ENCODE measurements at regions not wholly inside any gene's neighbourhood (a gene's known extent, or its start where the extent isn't known, plus 50 kb on each side); places are given as distances from the start of the nearest gene placed in this dataset.

GRCh38 chr11:28529046-28529445, 420.9 kb downstream of the METTL15 start:
- no peak for DNase-seq (ENCODE audit: low spot score)

GRCh38 chr11:28528217-28528616, 420.0 kb downstream of the METTL15 start:
- no peak for DNase-seq (ENCODE audit: low spot score)

GRCh38 chr11:28526406-28526751, 418.2 kb downstream of the METTL15 start:
- no peak for DNase-seq (ENCODE audit: low spot score)

- DNase-seq (ENCODE audit: low spot score): no peak
These were observed 417.6 kb downstream of the METTL15 start for GRCh38 chr11:28525636-28526405.

- DNase-seq (ENCODE audit: low spot score): no peak
These were observed 415.9 kb downstream of the METTL15 start for GRCh38 chr11:28524098-28524497.

GRCh38 chr11:28521075-28521474, 412.9 kb downstream of the METTL15 start:
- DNase-seq (ENCODE audit: low spot score): no peak

- no peak for DNase-seq (ENCODE audit: low spot score)
These were observed 412.1 kb downstream of the METTL15 start for GRCh38 chr11:28520291-28520690.

GRCh38 chr11:28518825-28519224, 410.6 kb downstream of the METTL15 start:
- DNase-seq (ENCODE audit: low spot score): no peak

GRCh38 chr11:28517621-28518020, 409.4 kb downstream of the METTL15 start:
- no peak for DNase-seq (ENCODE audit: low spot score)

GRCh38 chr11:28514391-28514790, 406.2 kb downstream of the METTL15 start:
- DNase-seq (ENCODE audit: low spot score): no peak

- no peak for DNase-seq (ENCODE audit: low spot score)
These were observed 404.1 kb downstream of the METTL15 start for GRCh38 chr11:28512143-28512756.

- DNase-seq (ENCODE audit: low spot score): no peak
These were observed 397.0 kb downstream of the METTL15 start for GRCh38 chr11:28505232-28505631.

GRCh38 chr11:28504555-28505110, 396.4 kb downstream of the METTL15 start:
- no peak for DNase-seq (ENCODE audit: low spot score)

GRCh38 chr11:28495333-28495732, 387.1 kb downstream of the METTL15 start:
- no peak for DNase-seq (ENCODE audit: low spot score)

- no peak for DNase-seq (ENCODE audit: low spot score)
These were observed 383.2 kb downstream of the METTL15 start for GRCh38 chr11:28491431-28491830.

- no peak for DNase-seq (ENCODE audit: low spot score)
These were observed 382.7 kb downstream of the METTL15 start for GRCh38 chr11:28490773-28491382.

- DNase-seq (ENCODE audit: low spot score): no peak
These were observed 380.1 kb downstream of the METTL15 start for GRCh38 chr11:28488336-28488735.

- no peak for DNase-seq (ENCODE audit: low spot score)
These were observed 375.1 kb downstream of the METTL15 start for GRCh38 chr11:28483072-28483867.

- DNase-seq (ENCODE audit: low spot score): no peak
These were observed 374.5 kb downstream of the METTL15 start for GRCh38 chr11:28482666-28483065.

GRCh38 chr11:28481616-28482480, 373.7 kb downstream of the METTL15 start:
- DNase-seq (ENCODE audit: low spot score): no peak

- no peak for DNase-seq (ENCODE audit: low spot score)
These were observed 372.2 kb downstream of the METTL15 start for GRCh38 chr11:28480406-28480805.

Data from CD4-positive, alpha-beta T cell treated with Interleukin-15 for 4 hours (primary cell).